ENCODE measurements at regions not wholly inside any gene's neighbourhood (a gene's known extent, or its start where the extent isn't known, plus 50 kb on each side); places are given as distances from the start of the nearest gene placed in this dataset.

GRCh38 chr2:65512783-65513182 is 80.4 kb upstream of the SPRED2 start:
- Histone ChIP-seq H3K36me3 (ENCODE audit: control insufficient read depth, insufficient read depth, low read length) (no peaks in the 10 kb centered on the region), H3K27me3 (ENCODE audit: control insufficient read depth, insufficient read depth, low read length) (no peaks in the 10 kb centered on the region), H3K4me3 (ENCODE audit: low read depth, low read length) (no peak overlapping the region)
- no peak for DNase-seq (ENCODE audit: low read depth)
- TF ChIP-seq CTCF (IDR thresholded peaks at IDR 0.05; ENCODE audit: insufficient read depth, low read length, poor library complexity, severe bottlenecking), result no peak

GRCh38 chr2:65511306-65511705 is 78.9 kb upstream of the SPRED2 start:
- Histone ChIP-seq H3K27me3 (ENCODE audit: control insufficient read depth, insufficient read depth, low read length) (no peaks in the 10 kb centered on the region), H3K4me3 (ENCODE audit: low read depth, low read length) (no peak overlapping the region), H3K36me3 (ENCODE audit: control insufficient read depth, insufficient read depth, low read length) (no peaks in the 10 kb centered on the region)
- no peak for TF ChIP-seq CTCF (IDR thresholded peaks at IDR 0.05; ENCODE audit: insufficient read depth, low read length, poor library complexity, severe bottlenecking)
- DNase-seq (ENCODE audit: low read depth), result no peak

- no peak overlapping the region for H3K4me3 ChIP-seq (ENCODE audit: low read depth, low read length)
- H3K36me3 ChIP-seq (ENCODE audit: control insufficient read depth, insufficient read depth, low read length), result no peaks in the 10 kb centered on the region
- no peak for DNase-seq (ENCODE audit: low read depth)
- TF ChIP-seq CTCF (IDR thresholded peaks at IDR 0.05; ENCODE audit: insufficient read depth, low read length, poor library complexity, severe bottlenecking), result no peak
- no peaks in the 10 kb centered on the region for H3K27me3 ChIP-seq (ENCODE audit: control insufficient read depth, insufficient read depth, low read length)
Observed at GRCh38 chr2:65508225-65508624, 75.8 kb upstream of the SPRED2 start.

- Histone ChIP-seq H3K4me3 (ENCODE audit: low read depth, low read length) (no peak overlapping the region), H3K36me3 (ENCODE audit: control insufficient read depth, insufficient read depth, low read length) (no peaks in the 10 kb centered on the region), H3K27me3 (ENCODE audit: control insufficient read depth, insufficient read depth, low read length) (no peaks in the 10 kb centered on the region)
- no peak for TF ChIP-seq CTCF (IDR thresholded peaks at IDR 0.05; ENCODE audit: insufficient read depth, low read length, poor library complexity, severe bottlenecking)
- no peak for DNase-seq (ENCODE audit: low read depth)
Observed at GRCh38 chr2:65507102-65508069, 75.0 kb upstream of the SPRED2 start.

GRCh38 chr2:65504814-65505697 is 72.7 kb upstream of the SPRED2 start:
- DNase-seq (ENCODE audit: low read depth), result no peak
- no peak overlapping the region for H3K4me3 ChIP-seq (ENCODE audit: low read depth, low read length)
- TF ChIP-seq CTCF (IDR thresholded peaks at IDR 0.05; ENCODE audit: insufficient read depth, low read length, poor library complexity, severe bottlenecking), result no peak
- H3K36me3 ChIP-seq (ENCODE audit: control insufficient read depth, insufficient read depth, low read length), result no peaks in the 10 kb centered on the region
- H3K27me3 ChIP-seq (ENCODE audit: control insufficient read depth, insufficient read depth, low read length), result no peaks in the 10 kb centered on the region

Measured in kidney epithelial cell (primary cell).